Karpas-422 (cell line): ENCODE measurements at regions not wholly inside any gene's neighbourhood (a gene's known extent, or its start where the extent isn't known, plus 50 kb on each side); places are given as distances from the start of the nearest gene placed in this dataset.

Experiments
- DNase-seq: peaks from one replicate; pipeline ENCODE4 v3.0.0-alpha.2; 2015
- H2AFZ ChIP-seq: fragments of 200-600 bp; sonication (generic); 2 replicates; pipeline ENCODE4 v1.6.1; 2014; ENCODE audit warnings: antibody characterized with exemption, low read length, mixed read lengths
- H3K27ac ChIP-seq: fragments of 200-600 bp; sonication (generic); 2 replicates; pipeline ENCODE4 v1.5.1; 2014; ENCODE audit warnings: mild to moderate bottlenecking, low read length, moderate library complexity
- H3K27me3 ChIP-seq: fragments of 200-600 bp; sonication (generic); 2 replicates; pipeline ENCODE4 v1.6.1; 2014; ENCODE audit warnings: low read length, mixed read lengths
- H3K36me3 ChIP-seq: fragments of 200-600 bp; sonication (generic); 2 replicates; pipeline ENCODE4 v1.6.1; 2014; ENCODE audit warnings: low read length, mixed read lengths; ENCODE audit not compliant: insufficient read depth
- H3K4me1 ChIP-seq: fragments of 200-600 bp; sonication (generic); 2 replicates; pipeline ENCODE4 v1.6.1; 2014; ENCODE audit warnings: mild to moderate bottlenecking, low read length, mixed read lengths
- H3K4me2 ChIP-seq: fragments of 200-600 bp; sonication (generic); 2 replicates; pipeline ENCODE4 v1.6.1; 2014; ENCODE audit warnings: low read length, low read depth, mild to moderate bottlenecking; ENCODE audit not compliant: poor library complexity, severe bottlenecking
- H3K4me3 ChIP-seq: fragments of 200-600 bp; sonication (generic); 2 replicates; pipeline ENCODE4 v1.5.1; 2014; ENCODE audit warnings: mild to moderate bottlenecking, antibody characterized with exemption, low read length, mixed read lengths
- H3K79me2 ChIP-seq: fragments of 200-600 bp; sonication (generic); 2 replicates; pipeline ENCODE4 v1.6.1; 2014; ENCODE audit warnings: mild to moderate bottlenecking, low read length, mixed read lengths
- H3K9ac ChIP-seq: fragments of 200-600 bp; sonication (generic); 2 replicates; pipeline ENCODE4 v1.6.0; 2014; ENCODE audit warnings: low read length
- H3K9me2 ChIP-seq: fragments of 200-600 bp; sonication (generic), shearing (Covaris generic); replicated peaks from 2 replicates; pipeline ENCODE4 v1.6.0; 2014; ENCODE audit warnings: mild to moderate bottlenecking, low read length, moderate library complexity; ENCODE audit not compliant: insufficient read depth
- H3K9me3 ChIP-seq: fragments of 300-700, 200-600 bp; sonication (generic); 2 replicates; pipeline ENCODE4 v1.6.1; 2014; ENCODE audit warnings: low read length, mixed read lengths
- H4K20me1 ChIP-seq: fragments of 200-600 bp; sonication (generic); 2 replicates; pipeline ENCODE4 v1.6.1; 2014; ENCODE audit warnings: mild to moderate bottlenecking, antibody characterized with exemption, low read length, low read depth; ENCODE audit not compliant: insufficient read depth

DNA sequence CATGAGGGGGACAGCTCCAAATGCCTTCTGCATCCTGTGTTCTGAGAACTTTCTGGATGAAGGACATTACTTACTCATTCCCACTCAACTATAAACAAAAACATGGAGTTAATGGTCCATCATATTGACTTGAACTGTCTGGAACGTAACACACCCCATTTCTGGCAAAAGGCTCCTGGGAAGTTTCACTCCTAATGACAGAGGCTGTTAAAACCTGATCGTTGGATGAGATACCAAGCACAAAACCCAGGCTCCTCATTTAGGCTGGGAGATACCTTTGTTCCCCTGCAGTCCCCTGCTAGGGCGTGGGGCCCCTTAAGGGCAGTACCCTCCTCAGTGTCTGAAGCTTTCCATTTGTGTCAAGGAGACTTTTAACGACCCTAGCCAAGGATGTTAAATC lies 78.9 kb downstream of the RHOU start:
- H3K9me3 ChIP-seq = no peaks in the 10 kb centered on the region
- H3K27ac ChIP-seq = no peak overlapping the region
- H3K9me2 ChIP-seq = no peaks in the 10 kb centered on the region
- H3K4me3 ChIP-seq = no peak overlapping the region
- no peaks in the 10 kb centered on the region for H3K36me3 ChIP-seq
- H3K4me2 ChIP-seq = no peak overlapping the region
- H3K79me2 ChIP-seq = no peaks in the 10 kb centered on the region
- H3K27me3 ChIP-seq = no peaks in the 10 kb centered on the region
- H2AFZ ChIP-seq = no peak overlapping the region
- no peak for DNase-seq
- H3K9ac ChIP-seq = no peak overlapping the region
- no peaks in the 10 kb centered on the region for H3K4me1 ChIP-seq
- H4K20me1 ChIP-seq = no peaks in the 10 kb centered on the region

DNA sequence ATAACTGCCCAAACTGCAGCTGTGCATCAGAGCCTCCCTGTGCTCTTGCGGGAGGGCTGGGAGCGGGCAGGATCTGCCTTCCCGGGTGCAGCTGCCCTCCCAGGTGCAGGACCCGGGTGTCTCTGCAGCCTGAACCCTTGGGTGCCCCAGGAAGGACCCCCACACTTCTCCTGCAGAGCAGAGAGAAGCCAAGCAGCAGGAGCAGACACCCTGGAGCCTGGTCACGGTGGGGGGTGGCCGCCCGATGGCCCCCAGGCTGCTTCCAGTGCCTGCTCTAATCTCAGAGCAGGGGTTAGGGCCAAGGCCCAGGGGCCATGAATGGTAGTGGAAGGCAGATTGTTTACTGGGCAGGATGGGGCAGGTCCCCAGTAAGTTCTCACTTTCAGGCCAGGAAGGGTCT lies 83.0 kb downstream of the RHOU start:
- no peaks in the 10 kb centered on the region for H3K27me3 ChIP-seq
- no peak overlapping the region for H3K4me2 ChIP-seq
- H3K9ac ChIP-seq = no peak overlapping the region
- H3K4me3 ChIP-seq = no peak overlapping the region
- H2AFZ ChIP-seq = no peak overlapping the region
- no peaks in the 10 kb centered on the region for H3K4me1 ChIP-seq
- no peak for DNase-seq
- no peaks in the 10 kb centered on the region for H3K79me2 ChIP-seq
- no peaks in the 10 kb centered on the region for H3K9me2 ChIP-seq
- no peaks in the 10 kb centered on the region for H3K9me3 ChIP-seq
- no peaks in the 10 kb centered on the region for H4K20me1 ChIP-seq
- no peak overlapping the region for H3K27ac ChIP-seq
- no peaks in the 10 kb centered on the region for H3K36me3 ChIP-seq

DNA sequence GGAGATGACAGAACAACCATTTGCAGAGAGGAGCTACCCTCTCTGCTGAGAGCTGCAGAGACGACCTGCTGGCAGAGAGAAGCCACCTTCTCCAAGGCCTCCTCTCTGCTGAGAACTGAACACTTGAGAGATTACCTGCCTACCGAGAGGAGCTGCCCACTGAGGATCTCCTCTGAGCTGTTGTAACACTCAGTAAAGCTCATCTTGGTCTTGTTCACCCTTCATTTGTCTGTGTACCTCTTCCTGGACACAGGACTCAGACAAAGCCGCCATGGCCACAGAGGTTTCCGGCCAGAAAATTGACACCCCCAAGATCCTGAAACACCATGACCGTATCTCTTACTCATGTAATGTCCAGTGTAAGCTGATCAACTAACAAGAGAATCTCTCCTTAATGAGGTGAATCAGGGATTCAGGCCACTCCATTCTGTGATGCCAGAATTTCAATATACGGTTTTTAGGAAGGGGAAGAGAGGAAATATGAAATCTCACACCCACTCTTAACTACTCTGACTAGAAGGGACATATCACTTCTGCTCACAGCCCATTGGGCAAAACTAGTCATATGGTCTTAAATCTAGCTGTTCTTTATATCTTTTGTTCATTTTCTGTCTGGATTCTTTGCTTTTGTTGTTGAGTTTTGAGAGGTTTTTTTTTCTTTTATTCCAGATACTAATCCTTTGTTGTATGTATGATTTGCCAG lies 83.8 kb downstream of the RHOU start:
- H3K9me2 ChIP-seq = no peaks in the 10 kb centered on the region
- no peaks in the 10 kb centered on the region for H3K36me3 ChIP-seq
- H3K9me3 ChIP-seq = no peaks in the 10 kb centered on the region
- no peaks in the 10 kb centered on the region for H3K27me3 ChIP-seq
- no peak for DNase-seq
- H4K20me1 ChIP-seq = no peaks in the 10 kb centered on the region
- no peaks in the 10 kb centered on the region for H3K4me1 ChIP-seq
- no peak overlapping the region for H3K27ac ChIP-seq
- no peak overlapping the region for H3K4me2 ChIP-seq
- no peaks in the 10 kb centered on the region for H3K79me2 ChIP-seq
- no peak overlapping the region for H3K9ac ChIP-seq
- no peak overlapping the region for H3K4me3 ChIP-seq
- H2AFZ ChIP-seq = no peak overlapping the region

DNA sequence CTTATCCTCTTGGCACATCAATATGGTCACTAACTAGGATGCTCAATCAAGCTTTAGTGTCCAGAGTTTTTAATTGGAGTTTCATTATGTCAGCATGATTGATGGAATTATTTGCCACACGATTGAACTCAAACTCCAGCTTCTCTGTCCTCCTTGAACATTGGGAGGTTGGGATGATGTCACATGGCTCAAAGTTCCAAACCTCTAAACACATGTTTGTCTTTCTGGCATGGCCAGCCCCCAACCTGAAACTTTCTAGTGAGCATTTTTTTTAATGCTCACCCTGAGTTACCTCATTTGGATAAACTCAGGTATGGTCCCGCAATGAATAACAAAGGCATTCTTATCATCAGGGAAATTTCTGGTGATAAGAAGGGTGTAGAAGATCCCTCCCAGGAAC lies 86.0 kb downstream of the RHOU start:
- no peaks in the 10 kb centered on the region for H3K4me1 ChIP-seq
- H3K9me3 ChIP-seq = no peaks in the 10 kb centered on the region
- no peak for DNase-seq
- H3K9ac ChIP-seq = no peak overlapping the region
- no peak overlapping the region for H2AFZ ChIP-seq
- H3K79me2 ChIP-seq = no peaks in the 10 kb centered on the region
- H3K4me3 ChIP-seq = no peak overlapping the region
- H3K27ac ChIP-seq = no peak overlapping the region
- H4K20me1 ChIP-seq = no peaks in the 10 kb centered on the region
- H3K4me2 ChIP-seq = no peak overlapping the region
- no peaks in the 10 kb centered on the region for H3K27me3 ChIP-seq
- H3K9me2 ChIP-seq = no peaks in the 10 kb centered on the region
- H3K36me3 ChIP-seq = no peaks in the 10 kb centered on the region

DNA sequence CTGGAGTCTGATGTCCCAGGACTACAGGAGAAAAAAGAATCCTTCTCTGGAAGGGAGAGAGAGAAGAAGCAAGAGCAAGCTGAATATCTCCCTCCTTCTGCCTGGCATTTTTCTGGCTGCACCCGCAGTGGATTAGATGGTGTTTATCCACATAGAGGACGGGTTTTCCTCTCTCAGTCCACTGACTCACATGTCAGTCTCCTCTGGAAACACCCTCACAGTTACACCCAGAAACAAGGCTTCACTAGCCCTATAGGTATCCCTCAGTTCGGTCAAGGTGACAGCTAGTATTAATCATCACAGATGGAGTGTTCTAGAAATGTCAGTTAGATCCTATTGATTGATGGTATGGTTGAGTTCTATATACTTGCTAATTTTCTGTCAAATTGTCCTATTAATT lies 87.9 kb downstream of the RHOU start:
- Histone ChIP-seq H3K27me3 (no peaks in the 10 kb centered on the region), H3K9me2 (no peaks in the 10 kb centered on the region), H3K9me3 (no peaks in the 10 kb centered on the region), H4K20me1 (no peaks in the 10 kb centered on the region), H3K4me2 (no peak overlapping the region), H3K27ac (no peak overlapping the region), H2AFZ (no peak overlapping the region), H3K36me3 (no peaks in the 10 kb centered on the region), H3K4me1 (no peaks in the 10 kb centered on the region), H3K9ac (no peak overlapping the region), H3K4me3 (no peak overlapping the region), H3K79me2 (no peaks in the 10 kb centered on the region)
- DNase-seq = no peak

DNA sequence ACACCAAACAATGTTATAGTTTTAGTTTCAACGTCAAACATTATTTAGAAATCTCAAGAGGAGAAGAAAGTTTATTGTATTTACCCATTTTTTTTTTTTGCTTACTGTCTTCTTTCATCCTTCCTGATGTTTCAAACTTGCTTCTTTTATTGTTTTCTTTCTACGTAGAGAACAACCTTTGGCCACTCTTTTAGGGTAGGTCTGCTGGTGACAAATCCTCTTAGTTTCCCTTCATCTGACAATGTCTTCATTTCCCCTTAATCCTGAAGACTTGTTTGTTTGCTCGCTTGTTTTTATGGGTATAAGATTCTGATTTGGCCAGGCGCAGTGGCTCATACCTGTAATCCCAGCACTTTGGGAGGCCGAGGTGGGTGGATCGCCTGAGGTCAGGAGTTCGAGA lies 89.1 kb downstream of the RHOU start:
- H3K27me3 ChIP-seq = no peaks in the 10 kb centered on the region
- no peaks in the 10 kb centered on the region for H3K4me1 ChIP-seq
- no peak overlapping the region for H2AFZ ChIP-seq
- H3K9ac ChIP-seq = no peak overlapping the region
- no peaks in the 10 kb centered on the region for H4K20me1 ChIP-seq
- no peaks in the 10 kb centered on the region for H3K9me3 ChIP-seq
- no peaks in the 10 kb centered on the region for H3K9me2 ChIP-seq
- no peak overlapping the region for H3K27ac ChIP-seq
- no peaks in the 10 kb centered on the region for H3K79me2 ChIP-seq
- no peak overlapping the region for H3K4me3 ChIP-seq
- no peaks in the 10 kb centered on the region for H3K36me3 ChIP-seq
- no peak overlapping the region for H3K4me2 ChIP-seq
- no peak for DNase-seq

DNA sequence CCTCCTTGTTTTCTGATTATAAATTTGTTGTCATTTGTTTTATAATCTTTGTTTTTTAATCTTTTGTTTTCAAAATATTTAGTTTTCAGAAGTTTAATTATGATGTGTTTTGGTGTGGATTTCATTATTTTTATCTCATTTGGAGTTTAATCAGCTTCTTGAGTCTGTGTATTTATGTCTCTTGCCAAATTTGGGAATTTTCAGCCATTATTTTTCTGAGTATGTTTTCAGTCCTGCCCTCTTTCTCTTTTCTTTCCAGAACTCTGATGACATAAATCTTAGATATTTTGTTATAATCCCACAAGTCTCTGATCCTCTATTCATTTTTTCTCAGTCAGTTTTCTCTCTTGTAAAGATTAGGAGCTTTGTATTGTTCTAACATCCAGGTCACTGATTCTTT lies 89.8 kb downstream of the RHOU start:
- H3K27me3 ChIP-seq = no peaks in the 10 kb centered on the region
- H3K4me2 ChIP-seq = no peak overlapping the region
- H3K79me2 ChIP-seq = no peaks in the 10 kb centered on the region
- H4K20me1 ChIP-seq = no peaks in the 10 kb centered on the region
- DNase-seq = no peak
- H3K27ac ChIP-seq = no peak overlapping the region
- no peak overlapping the region for H3K9ac ChIP-seq
- no peaks in the 10 kb centered on the region for H3K9me3 ChIP-seq
- H3K4me1 ChIP-seq = no peaks in the 10 kb centered on the region
- H3K36me3 ChIP-seq = no peaks in the 10 kb centered on the region
- no peak overlapping the region for H2AFZ ChIP-seq
- no peaks in the 10 kb centered on the region for H3K9me2 ChIP-seq
- no peak overlapping the region for H3K4me3 ChIP-seq

DNA sequence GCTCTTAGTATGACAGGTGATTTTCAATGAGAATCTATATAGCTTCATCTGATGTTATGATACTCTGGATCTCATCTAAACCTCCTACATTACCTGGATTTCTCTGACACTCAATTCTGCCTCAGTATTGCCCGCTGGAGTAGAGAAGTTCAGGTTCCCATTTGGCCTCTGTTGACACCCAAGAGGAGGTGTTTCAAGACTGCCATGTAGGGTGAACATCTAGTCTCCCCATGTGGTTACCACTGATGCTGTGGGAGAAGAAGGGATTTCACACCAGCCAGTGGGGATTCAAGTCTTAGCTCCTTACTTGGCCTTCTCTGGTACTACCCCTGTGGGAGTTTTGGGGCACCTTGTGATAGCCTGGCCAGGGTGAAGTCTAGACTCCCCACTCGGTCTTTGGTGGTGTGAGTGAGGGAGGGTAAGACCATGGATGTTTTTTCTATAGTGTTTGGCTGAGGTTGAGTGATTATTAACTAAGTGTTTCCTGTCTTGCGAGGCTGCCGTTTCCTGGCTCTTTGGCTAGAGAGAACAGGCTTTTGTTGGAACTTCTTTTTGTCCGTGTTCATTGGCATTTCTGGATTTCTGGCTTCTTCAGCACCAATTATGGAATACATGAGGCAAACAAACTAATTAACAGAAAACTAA lies 90.7 kb downstream of the RHOU start:
- no peak overlapping the region for H3K9ac ChIP-seq
- H4K20me1 ChIP-seq = no peaks in the 10 kb centered on the region
- no peak for DNase-seq
- H3K9me2 ChIP-seq = no peaks in the 10 kb centered on the region
- no peak overlapping the region for H3K27ac ChIP-seq
- H3K4me3 ChIP-seq = no peak overlapping the region
- H3K79me2 ChIP-seq = no peaks in the 10 kb centered on the region
- no peaks in the 10 kb centered on the region for H3K9me3 ChIP-seq
- no peaks in the 10 kb centered on the region for H3K36me3 ChIP-seq
- H3K4me2 ChIP-seq = no peak overlapping the region
- H3K4me1 ChIP-seq = no peaks in the 10 kb centered on the region
- no peaks in the 10 kb centered on the region for H3K27me3 ChIP-seq
- no peak overlapping the region for H2AFZ ChIP-seq
